ENCODE measurements at regions not wholly inside any gene's neighbourhood (a gene's known extent, or its start where the extent isn't known, plus 50 kb on each side); places are given as distances from the start of the nearest gene placed in this dataset.

- no peak for DNase-seq (ENCODE audit: low read depth)
Observed at GRCh38 chr16:65667011-65667578, 545.2 kb upstream of the CDH11 start.

- no peak for DNase-seq (ENCODE audit: low read depth)
Observed at GRCh38 chr16:65666132-65666941, 544.5 kb upstream of the CDH11 start.

DNA sequence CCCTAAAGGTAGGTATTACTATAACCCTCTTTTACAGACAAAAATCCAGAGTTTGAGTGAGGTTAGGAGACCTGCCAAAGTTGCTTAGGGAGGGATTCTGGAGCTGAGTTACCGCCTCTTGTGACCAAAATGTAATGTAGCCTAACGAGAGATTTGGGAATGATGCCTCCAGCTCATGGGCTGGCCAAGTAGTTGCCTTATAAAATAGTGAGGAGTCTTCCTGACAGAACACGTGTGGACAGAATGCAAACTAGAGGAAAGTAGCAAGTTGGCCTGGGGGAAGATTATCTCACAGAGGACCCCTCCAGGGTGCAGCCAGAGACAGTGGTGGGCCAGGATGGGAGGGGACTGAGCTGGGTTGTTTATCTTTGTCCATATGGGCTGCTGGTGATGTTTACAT lies 543.7 kb upstream of the CDH11 start:
- no peak for DNase-seq (ENCODE audit: low read depth)

DNA sequence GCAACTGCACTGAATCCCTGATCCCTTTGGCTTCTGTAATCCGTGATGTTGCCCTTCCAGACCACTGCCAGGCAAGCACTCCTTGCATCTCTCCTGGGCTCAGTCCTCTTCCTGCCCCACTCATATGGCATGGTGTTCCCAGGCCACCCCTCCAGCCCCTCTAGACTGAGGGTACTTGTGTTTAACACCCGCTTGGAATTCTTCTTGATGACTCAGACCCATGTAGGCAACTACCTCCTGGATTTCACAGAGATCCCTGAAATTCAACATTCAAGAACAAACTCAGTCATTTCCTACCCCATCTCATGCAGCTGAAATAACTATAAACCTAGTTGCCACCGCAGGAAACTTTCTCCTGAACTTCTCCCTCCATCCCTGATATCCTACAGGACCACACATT lies 541.9 kb upstream of the CDH11 start:
- DNase-seq (ENCODE audit: low read depth): no peak

DNA sequence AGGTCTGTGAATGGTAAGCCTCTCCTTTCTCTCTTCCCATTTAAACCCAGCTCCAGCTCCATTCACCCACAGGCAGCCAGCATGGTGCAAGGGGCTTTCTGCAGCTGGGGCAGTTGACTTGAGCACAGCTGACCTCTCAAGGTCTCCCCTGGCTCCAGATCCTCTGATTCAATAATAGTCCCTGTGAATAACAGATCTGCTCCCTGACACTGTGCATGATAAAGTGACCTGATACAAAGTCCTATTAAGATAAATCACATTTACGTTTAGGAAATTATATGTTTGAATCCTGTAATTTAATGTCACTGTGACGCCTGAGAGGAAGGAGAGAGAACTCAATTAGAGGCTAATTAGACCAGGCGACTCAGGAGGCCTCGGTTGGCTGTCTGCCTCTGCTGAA lies 540.4 kb upstream of the CDH11 start:
- DNase-seq (ENCODE audit: low read depth): no peak

DNA sequence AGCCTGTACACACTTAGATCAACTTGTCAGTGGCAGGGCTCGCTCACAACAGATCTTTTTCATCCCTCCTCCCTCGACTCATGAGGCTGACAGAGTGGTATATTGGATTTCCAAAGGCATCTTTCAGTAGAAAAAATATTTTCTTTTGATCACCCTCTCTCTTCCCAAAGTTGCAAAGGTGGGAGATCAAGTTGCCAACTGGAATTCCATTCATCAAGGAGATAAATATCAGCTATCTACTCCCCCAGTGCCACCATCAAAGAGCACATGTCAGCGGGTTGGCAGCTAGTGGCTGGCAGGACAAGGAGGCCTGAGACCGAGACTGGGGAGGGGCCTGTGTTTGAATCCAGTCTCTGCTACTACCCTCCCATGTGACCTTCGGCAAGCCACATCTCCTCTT lies 539.7 kb upstream of the CDH11 start:
- DNase-seq (ENCODE audit: low read depth): no peak

DNA sequence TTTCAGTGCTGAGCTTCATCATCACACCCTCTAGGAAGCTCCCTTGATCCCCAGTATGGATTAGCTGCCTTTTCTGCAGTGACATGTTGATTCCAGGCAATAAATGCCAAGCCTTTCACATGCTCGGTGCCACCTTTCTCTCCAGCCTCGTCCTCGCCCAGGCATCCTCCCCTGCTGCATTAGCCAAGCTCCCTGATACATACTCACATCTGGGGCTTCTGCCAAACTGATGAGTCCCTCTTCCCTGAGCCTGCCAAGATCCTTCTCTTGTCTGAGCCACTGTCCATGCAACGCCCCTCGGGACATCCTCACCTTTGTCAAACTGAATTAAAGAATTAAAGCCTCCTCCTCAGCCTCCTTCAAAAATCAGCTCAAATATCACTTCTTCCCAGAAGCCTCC lies 538.5 kb upstream of the CDH11 start:
- no peak for DNase-seq (ENCODE audit: low read depth)

DNA sequence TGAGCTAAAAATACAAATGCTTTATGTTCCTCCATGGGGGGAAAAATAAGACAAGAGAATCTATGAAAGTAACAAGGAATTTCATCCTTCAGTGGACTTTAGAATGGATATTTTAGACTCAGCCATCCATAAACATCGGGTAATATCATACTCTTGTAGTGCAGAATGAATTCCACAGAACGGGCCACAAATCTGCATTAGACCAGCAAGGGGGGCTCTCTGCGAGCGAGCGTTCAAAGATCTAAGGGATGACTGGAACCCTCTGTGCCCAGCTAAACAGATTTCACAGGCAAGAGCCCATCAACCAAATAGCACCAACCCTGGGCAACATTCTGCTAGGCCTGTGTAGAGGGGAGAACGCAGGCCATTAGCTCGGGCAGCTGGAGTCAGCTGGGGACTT lies 537.9 kb upstream of the CDH11 start:
- DNase-seq (ENCODE audit: low read depth): no peak

GRCh38 chr16:65658787-65659220 lies 536.9 kb upstream of the CDH11 start:
- no peak for DNase-seq (ENCODE audit: low read depth)

DNA sequence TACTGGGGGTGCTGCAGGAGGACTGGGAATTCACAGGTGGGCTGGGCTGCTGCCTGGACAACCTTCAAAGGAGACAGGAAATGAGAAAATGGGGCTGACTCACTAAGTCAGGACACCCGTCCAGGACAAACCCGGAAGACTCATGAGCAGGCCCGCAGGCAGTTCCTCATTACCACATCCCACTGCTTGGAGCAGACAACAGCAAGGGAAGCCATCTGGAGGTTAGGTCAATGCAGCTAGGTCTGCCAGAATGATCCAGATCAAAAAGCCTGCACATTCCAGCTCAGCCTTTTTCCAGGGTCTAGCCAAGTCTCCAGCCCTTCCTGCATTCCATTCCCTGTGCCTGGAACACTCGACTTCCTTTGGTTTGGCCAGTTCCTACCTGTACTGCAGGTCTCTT lies 536.5 kb upstream of the CDH11 start:
- no peak for DNase-seq (ENCODE audit: low read depth)

- no peak for DNase-seq (ENCODE audit: low read depth)
Observed at GRCh38 chr16:65657556-65657955, 535.7 kb upstream of the CDH11 start.

DNA sequence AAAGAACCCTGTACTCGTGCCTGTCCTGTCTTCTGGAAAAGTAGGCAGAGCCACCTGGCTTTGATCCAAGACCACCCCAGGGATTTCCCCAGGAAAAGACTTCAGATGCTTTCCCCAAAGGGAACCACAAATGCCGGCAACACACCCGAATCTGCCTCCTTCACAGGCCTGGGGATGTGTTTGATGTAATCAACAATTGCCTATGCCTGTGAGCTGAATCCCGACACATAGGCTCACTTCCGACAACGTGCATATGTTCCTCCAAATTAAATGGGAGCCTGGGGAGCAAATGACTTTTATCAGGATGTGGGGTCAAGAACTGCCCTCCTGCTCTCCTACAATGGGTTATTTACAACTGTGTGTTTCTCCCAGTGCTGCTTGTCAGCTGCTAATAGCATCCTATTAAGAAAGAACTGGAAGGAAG lies 535.2 kb upstream of the CDH11 start:
- DNase-seq (ENCODE audit: low read depth): no peak

DNA sequence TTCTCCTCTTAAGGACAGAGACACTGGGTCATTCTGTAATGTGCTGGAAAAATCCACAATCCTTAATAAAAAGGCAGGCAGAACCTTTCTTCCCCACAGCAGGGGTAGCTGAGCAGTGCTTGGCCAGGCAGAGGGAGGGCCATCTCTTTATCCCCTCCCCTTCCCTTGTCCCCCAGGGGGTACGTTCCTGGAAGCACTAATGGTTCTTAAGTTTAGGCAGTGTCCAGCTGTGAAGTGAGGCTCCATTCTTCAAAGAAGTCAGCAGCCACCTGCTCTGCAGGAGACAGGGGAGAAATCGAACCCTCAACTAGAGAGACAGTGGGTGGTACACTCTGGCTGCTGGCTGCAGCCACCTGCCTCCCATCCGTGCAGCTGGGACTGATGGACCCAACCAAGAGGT lies 533.9 kb upstream of the CDH11 start:
- DNase-seq (ENCODE audit: low read depth): no peak

GRCh38 chr16:65648101-65648500 lies 526.2 kb upstream of the CDH11 start:
- no peak for DNase-seq (ENCODE audit: low read depth)

GRCh38 chr16:65644821-65645220 lies 523.0 kb upstream of the CDH11 start:
- no peak for DNase-seq (ENCODE audit: low read depth)

DNA sequence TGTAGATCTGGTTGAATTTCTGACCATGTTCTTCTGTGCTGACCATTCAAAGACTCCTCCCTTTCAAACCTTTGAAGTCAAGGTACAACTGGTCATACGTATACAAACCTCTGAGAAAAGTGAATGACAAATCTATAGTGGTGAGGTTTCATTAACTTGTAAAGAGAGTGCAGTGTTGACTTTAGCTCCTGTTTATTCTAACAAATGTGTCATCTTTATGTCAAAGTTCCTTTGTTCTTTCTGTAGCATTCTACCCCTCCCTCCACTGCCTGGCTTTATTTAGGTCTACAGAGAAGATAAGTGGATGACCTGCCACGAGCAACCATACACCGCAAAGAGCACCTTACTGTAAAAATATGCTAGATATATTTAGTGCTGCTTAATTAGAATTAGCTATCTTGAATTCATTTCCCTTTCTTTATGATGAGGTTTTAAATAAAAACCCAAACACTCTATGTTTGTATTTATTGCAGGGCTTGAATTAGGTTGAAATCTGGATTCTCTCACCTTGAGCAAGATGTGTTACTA lies 520.0 kb upstream of the CDH11 start:
- DNase-seq (ENCODE audit: low read depth): no peak

DNA sequence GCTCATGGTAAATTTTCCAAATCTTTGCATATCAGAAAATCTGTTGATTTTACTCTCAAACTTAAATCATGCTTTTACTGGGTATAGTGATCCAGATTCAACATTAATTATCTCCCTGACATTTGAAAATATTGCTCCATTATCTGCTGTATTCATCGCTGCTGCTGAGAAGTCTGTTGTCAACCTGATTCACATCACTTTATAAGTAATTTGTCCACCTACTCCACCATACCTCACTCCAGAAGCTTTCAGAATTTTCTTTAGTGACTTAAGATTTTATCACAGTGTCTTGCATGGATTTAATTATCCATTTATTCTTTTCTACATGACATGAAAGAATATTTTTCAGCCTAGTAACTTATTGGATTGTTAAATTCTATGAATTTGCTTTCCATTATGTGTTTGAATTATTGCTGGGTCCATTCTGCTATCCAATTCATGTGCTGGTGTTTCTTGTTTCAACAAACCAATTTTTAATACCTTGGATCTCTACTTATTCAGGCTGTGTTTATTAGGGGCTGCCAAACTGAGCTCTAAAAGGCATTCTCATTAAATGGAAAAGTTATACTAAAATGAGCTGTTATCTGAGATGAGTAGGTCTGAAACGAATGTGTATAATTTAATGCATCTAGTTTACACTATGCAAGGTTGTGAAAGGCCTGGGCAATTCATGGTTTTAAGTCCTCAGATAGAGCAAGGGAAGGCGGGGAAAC lies 519.3 kb upstream of the CDH11 start:
- no peak for DNase-seq (ENCODE audit: low read depth)

- no peak for DNase-seq (ENCODE audit: low read depth)
Observed at GRCh38 chr16:65634833-65635232, 513.0 kb upstream of the CDH11 start.

- no peak for DNase-seq (ENCODE audit: low read depth)
Observed at GRCh38 chr16:65634291-65634690, 512.4 kb upstream of the CDH11 start.

- DNase-seq (ENCODE audit: low read depth): no peak
Observed at GRCh38 chr16:65624666-65625065, 502.8 kb upstream of the CDH11 start.

GRCh38 chr16:65624229-65624628 lies 502.4 kb upstream of the CDH11 start:
- DNase-seq (ENCODE audit: low read depth): no peak

GRCh38 chr16:65622871-65623270 lies 501.0 kb upstream of the CDH11 start:
- no peak for DNase-seq (ENCODE audit: low read depth)

DNA sequence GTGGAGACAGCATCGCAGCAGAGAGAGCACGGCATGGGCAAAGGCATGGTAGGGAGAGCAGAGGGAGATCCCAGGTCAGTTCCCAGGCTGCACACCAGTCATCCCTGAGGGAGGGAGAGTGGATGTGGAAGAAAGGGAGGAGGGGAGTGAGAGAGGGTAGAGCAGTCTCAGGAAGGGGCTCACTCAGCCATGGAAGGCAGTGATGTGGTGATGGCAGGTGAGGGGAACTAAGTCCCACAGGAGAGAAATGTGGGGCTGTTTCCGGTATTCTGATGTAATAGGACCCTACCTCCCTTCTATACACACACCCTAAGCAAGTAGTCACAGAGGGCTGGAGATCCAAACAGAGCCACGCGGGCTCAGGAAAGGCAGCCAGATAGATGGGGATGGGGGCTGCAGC lies 500.3 kb upstream of the CDH11 start:
- no peak for DNase-seq (ENCODE audit: low read depth)

Measured in stimulated activated CD4-positive, alpha-beta T cell treated with anti-CD3 and anti-CD28 coated beads, Interleukin-2, amount 100 ng/mL, for 4 hours (primary cell).